ENCODE measurements at regions not wholly inside any gene's neighbourhood (a gene's known extent, or its start where the extent isn't known, plus 50 kb on each side); places are given as distances from the start of the nearest gene placed in this dataset.
"Not testable (repeated sequence)": the region's sequence is repeated elsewhere in the genome, so short reads cannot be mapped to it uniquely, and the experiment has no call there.

DNA sequence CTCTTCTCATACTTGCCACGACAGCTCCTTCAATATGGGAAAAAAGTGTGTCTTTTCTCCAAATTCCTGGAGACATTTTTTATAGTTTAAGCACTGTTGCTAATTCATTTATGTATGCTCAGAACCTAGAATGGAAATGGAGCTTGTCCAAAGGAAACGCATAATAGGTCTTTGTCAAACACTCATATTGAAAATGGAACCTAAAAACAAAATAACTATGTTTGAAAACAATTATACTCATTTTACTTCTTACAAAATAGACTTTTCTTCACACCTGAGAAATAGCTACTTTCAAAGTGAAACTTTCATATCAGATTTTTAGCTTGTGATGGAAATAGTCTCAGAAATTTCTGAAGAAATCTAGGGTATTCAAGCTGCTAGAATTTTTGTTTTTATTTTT is 529.7 kb upstream of the BOD1L1 start:
- Histone ChIP-seq H3K4me1 (replicated peaks) (no peaks in the 10 kb centered on the region), H3K36me3 (no peaks in the 10 kb centered on the region), H3K27ac (no peak overlapping the region), H3K27me3 (replicated peaks; ENCODE audit: insufficient read depth) (no peaks in the 10 kb centered on the region), H3K9me3 (no peaks in the 10 kb centered on the region), H3K4me3 (no peak overlapping the region)
- intact Hi-C loops (cut with DNase I): no loop called here
- DNase-seq (ENCODE audit: low spot score): no peak
- 70% methylated on average over 2 of the region's 2 CpGs for WGBS
- TF ChIP-seq, protein P1, sequence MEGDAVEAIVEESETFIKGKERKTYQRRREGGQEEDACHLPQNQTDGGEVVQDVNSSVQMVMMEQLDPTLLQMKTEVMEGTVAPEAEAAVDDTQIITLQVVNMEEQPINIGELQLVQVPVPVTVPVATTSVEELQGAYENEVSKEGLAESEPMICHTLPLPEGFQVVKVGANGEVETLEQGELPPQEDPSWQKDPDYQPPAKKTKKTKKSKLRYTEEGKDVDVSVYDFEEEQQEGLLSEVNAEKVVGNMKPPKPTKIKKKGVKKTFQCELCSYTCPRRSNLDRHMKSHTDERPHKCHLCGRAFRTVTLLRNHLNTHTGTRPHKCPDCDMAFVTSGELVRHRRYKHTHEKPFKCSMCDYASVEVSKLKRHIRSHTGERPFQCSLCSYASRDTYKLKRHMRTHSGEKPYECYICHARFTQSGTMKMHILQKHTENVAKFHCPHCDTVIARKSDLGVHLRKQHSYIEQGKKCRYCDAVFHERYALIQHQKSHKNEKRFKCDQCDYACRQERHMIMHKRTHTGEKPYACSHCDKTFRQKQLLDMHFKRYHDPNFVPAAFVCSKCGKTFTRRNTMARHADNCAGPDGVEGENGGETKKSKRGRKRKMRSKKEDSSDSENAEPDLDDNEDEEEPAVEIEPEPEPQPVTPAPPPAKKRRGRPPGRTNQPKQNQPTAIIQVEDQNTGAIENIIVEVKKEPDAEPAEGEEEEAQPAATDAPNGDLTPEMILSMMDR (IDR thresholded peaks at IDR 0.05): no peak
- TF ChIP-seq POLR2A (IDR thresholded peaks at IDR 0.05): no peak
- no peak for TF ChIP-seq POLR2AphosphoS5 (IDR thresholded peaks at IDR 0.05)

- TF ChIP-seq, protein P1 (IDR thresholded peaks at IDR 0.05): no peak
- TF ChIP-seq POLR2A (IDR thresholded peaks at IDR 0.05) (no peak), POLR2AphosphoS5 (IDR thresholded peaks at IDR 0.05) (no peak)
- Histone ChIP-seq H3K27me3 (replicated peaks; ENCODE audit: insufficient read depth) (no peaks in the 10 kb centered on the region), H3K9me3 (no peaks in the 10 kb centered on the region), H3K27ac (no peak overlapping the region), H3K4me3 (no peak overlapping the region), H3K4me1 (replicated peaks) (no peaks in the 10 kb centered on the region), H3K36me3 (no peaks in the 10 kb centered on the region)
- intact Hi-C loops (cut with DNase I): no loop called here
- 58% methylated on average over 3 of the region's 3 CpGs for WGBS
- no peak for DNase-seq (ENCODE audit: low spot score)
Observed at GRCh38 chr4:14165222-14165920, 537.8 kb upstream of the BOD1L1 start.

DNA sequence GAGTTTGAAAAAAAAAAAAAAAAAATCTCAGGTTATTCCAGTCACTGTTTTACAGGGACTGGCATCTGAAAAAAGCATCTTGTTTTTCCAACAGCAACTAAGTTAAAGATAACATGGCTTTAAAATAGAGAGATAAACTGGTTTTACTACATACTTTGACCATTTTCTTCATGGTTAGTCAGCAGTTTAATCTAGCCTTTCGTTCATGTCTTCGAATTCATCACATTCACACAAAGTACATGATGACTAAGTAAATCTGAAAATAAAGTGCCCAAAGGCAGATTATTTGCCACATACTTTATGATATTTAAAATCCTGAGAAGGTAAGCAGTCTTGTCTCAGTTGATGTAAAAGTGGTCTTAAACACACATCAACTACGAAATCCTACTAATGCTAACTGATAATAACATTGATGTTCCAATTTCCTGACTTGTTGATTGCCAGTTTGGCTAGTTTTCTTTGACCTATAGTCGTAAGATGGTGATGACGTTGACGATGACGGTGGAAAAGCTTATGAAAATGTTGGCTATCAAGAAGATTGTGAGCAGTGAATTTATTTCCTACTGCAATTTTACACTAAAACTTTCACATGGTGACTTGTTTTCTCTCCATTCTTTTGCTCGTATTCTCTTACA is 540.5 kb upstream of the BOD1L1 start:
- Histone ChIP-seq H3K36me3 (no peaks in the 10 kb centered on the region), H3K27ac (no peak overlapping the region), H3K9me3 (no peaks in the 10 kb centered on the region), H3K27me3 (replicated peaks; ENCODE audit: insufficient read depth) (no peaks in the 10 kb centered on the region), H3K4me3 (no peak overlapping the region), H3K4me1 (replicated peaks) (no peaks in the 10 kb centered on the region)
- WGBS: 73% methylated on average over 8 of the region's 8 CpGs
- TF ChIP-seq POLR2AphosphoS5 (IDR thresholded peaks at IDR 0.05) (no peak), POLR2A (IDR thresholded peaks at IDR 0.05) (no peak)
- TF ChIP-seq, protein P1 (IDR thresholded peaks at IDR 0.05): no peak
- DNase-seq (ENCODE audit: low spot score): no peak
- intact Hi-C loops (cut with DNase I): no loop called here

- TF ChIP-seq, protein P1 (IDR thresholded peaks at IDR 0.05): no peak
- no peak for TF ChIP-seq POLR2A (IDR thresholded peaks at IDR 0.05)
- no peak for TF ChIP-seq POLR2AphosphoS5 (IDR thresholded peaks at IDR 0.05)
- no peaks in the 10 kb centered on the region for H3K27me3 ChIP-seq (replicated peaks; ENCODE audit: insufficient read depth)
- H3K27ac ChIP-seq: no peak overlapping the region
- no peak for DNase-seq (ENCODE audit: low spot score)
- no peaks in the 10 kb centered on the region for H3K9me3 ChIP-seq
- intact Hi-C loops (cut with DNase I): no loop called here
- no peaks in the 10 kb centered on the region for H3K4me1 ChIP-seq (replicated peaks)
- H3K4me3 ChIP-seq: no peak overlapping the region
- H3K36me3 ChIP-seq: no peaks in the 10 kb centered on the region
- WGBS: 37% methylated on average over 5 of the region's 5 CpGs
Observed at GRCh38 chr4:14168919-14169318, 541.4 kb upstream of the BOD1L1 start.

DNA sequence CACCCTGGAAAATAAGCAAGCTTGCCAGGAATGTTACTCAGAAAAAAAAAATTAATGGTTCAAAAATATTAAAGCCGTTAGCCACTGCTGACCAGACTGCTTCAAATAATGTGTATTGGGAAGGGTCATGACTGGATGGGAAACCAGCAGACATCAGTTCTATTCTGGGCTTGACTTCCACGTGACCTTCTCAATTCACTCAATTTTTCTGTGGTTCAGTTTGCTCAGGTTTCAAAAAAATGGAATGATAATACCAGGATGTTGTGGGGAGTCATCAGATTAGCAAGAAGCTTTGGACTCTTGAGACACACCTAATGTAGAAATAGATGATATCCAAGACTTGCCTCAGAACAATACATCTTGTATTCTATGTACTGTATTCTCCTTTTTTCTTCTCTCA is 541.9 kb upstream of the BOD1L1 start:
- TF ChIP-seq, protein P1 (IDR thresholded peaks at IDR 0.05): no peak
- TF ChIP-seq POLR2AphosphoS5 (IDR thresholded peaks at IDR 0.05): no peak
- no peak for TF ChIP-seq POLR2A (IDR thresholded peaks at IDR 0.05)
- no peak overlapping the region for H3K4me3 ChIP-seq
- no peaks in the 10 kb centered on the region for H3K36me3 ChIP-seq
- no peaks in the 10 kb centered on the region for H3K27me3 ChIP-seq (replicated peaks; ENCODE audit: insufficient read depth)
- intact Hi-C loops (cut with DNase I): no loop called here
- no peak overlapping the region for H3K27ac ChIP-seq
- no peak for DNase-seq (ENCODE audit: low spot score)
- no peaks in the 10 kb centered on the region for H3K4me1 ChIP-seq (replicated peaks)
- H3K9me3 ChIP-seq: no peaks in the 10 kb centered on the region
- 75% methylated on average over 2 of the region's 2 CpGs for WGBS

- H3K4me3 ChIP-seq; H3K27me3 ChIP-seq (replicated peaks; ENCODE audit: insufficient read depth); H3K9me3 ChIP-seq; H3K36me3 ChIP-seq; H3K27ac ChIP-seq; intact Hi-C loops (cut with DNase I); H3K4me1 ChIP-seq (replicated peaks); DNase-seq (ENCODE audit: low spot score): not testable (repeated sequence)
- 74% methylated on average over 6 of the region's 6 CpGs for WGBS
Observed at GRCh38 chr4:14169940-14170339, 542.4 kb upstream of the BOD1L1 start.
